GM23338 (cell line): ENCODE measurements at regions not wholly inside any gene's neighbourhood (a gene's known extent, or its start where the extent isn't known, plus 50 kb on each side); places are given as distances from the start of the nearest gene placed in this dataset.

ENCODE experiments used
- ATAC-seq: fragments of 200-7000 bp; cut with Tn5 transposase; 3 replicates; pipeline ENCODE4 v1.9.1; 2020
- DNase-seq: peaks from one replicate; pipeline ENCODE4 v3.0.0-alpha.2; 2015; ENCODE audit warnings: low spot score
- H2AFZ ChIP-seq: fragments of 200-600 bp; sonication (generic); 2 replicates; pipeline ENCODE4 v1.8.0; 2016; ENCODE audit warnings: antibody characterized with exemption, mild to moderate bottlenecking, moderate library complexity
- H3F3A ChIP-seq: fragments of 200-600 bp; sonication (generic); replicated peaks from 2 replicates; pipeline ENCODE4 v1.8.0; 2017; ENCODE audit warnings: antibody characterized with exemption, mixed run types, low read depth
- H3K27ac ChIP-seq: fragments of 200-600 bp; sonication (generic); 2 replicates; pipeline ENCODE4 v1.6.1; 2016; ENCODE audit warnings: low read depth
- H3K27me3 ChIP-seq: fragments of 200-600 bp; sonication (generic); 2 replicates; pipeline ENCODE4 v1.8.0; 2016; ENCODE audit warnings: mild to moderate bottlenecking, mixed run types, moderate library complexity; ENCODE audit not compliant: insufficient read depth
- H3K36me3 ChIP-seq: fragments of 200-600 bp; sonication (generic); 2 replicates; pipeline ENCODE4 v1.8.0; 2016; ENCODE audit warnings: mild to moderate bottlenecking; ENCODE audit not compliant: insufficient read depth
- H3K4me1 ChIP-seq: fragments of 200-600 bp; sonication (generic); 2 replicates; pipeline ENCODE4 v1.8.0; 2016; ENCODE audit warnings: mild to moderate bottlenecking, moderate library complexity; ENCODE audit not compliant: insufficient read depth
- H3K4me2 ChIP-seq: fragments of 200-600 bp; sonication (generic); 2 replicates; pipeline ENCODE4 v1.7.1; 2017; ENCODE audit warnings: mixed run types
- H3K4me3 ChIP-seq: fragments of 200-600 bp; sonication (generic); 2 replicates; pipeline ENCODE4 v1.6.1; 2016; ENCODE audit warnings: mixed run types
- H3K79me2 ChIP-seq: fragments of 200-600 bp; sonication (generic); replicated peaks from 2 replicates; pipeline ENCODE4 v1.8.0; 2017; ENCODE audit warnings: mild to moderate bottlenecking; ENCODE audit not compliant: insufficient read depth
- H3K9me2 ChIP-seq: fragments of 200-600 bp; sonication (generic); 2 replicates; pipeline ENCODE4 v1.8.0; 2017; ENCODE audit not compliant: insufficient read depth
- H4K20me1 ChIP-seq: fragments of 200-600 bp; sonication (generic); replicated peaks from 2 replicates; pipeline ENCODE4 v1.8.0; 2017; ENCODE audit warnings: mild to moderate bottlenecking; ENCODE audit not compliant: insufficient read depth
- H3K27ac Mint-ChIP-seq: 2 replicates; pipeline ENCODE4 v1.8.0; 2020; ENCODE audit warnings: inconsistent platforms, mild to moderate bottlenecking, moderate library complexity, mixed read lengths
- H3K27me3 Mint-ChIP-seq: 3 replicates; pipeline ENCODE4 v1.8.0; 2022; ENCODE audit warnings: low read depth, mild to moderate bottlenecking, moderate library complexity, mixed read lengths, inconsistent platforms; ENCODE audit not compliant: insufficient read depth, poor library complexity
- H3K36me3 Mint-ChIP-seq: 3 replicates; pipeline ENCODE4 v1.8.0; 2021; ENCODE audit warnings: low read depth, mild to moderate bottlenecking, inconsistent platforms, moderate library complexity, mixed read lengths
- H3K4me1 Mint-ChIP-seq: 3 replicates; pipeline ENCODE4 v1.8.0; 2020; ENCODE audit warnings: mild to moderate bottlenecking, inconsistent platforms, mixed read lengths
- H3K4me3 Mint-ChIP-seq: 3 replicates; pipeline ENCODE4 v1.8.0; 2021; ENCODE audit warnings: moderate library complexity, mild to moderate bottlenecking, inconsistent platforms, mixed read lengths
- H3K9me3 Mint-ChIP-seq: 3 replicates; pipeline ENCODE4 v1.8.0; 2020; ENCODE audit warnings: moderate library complexity, mild to moderate bottlenecking, inconsistent platforms, mixed read lengths
- CREB1 ChIP-seq: fragments of 250-450 bp; sonication (Bioruptor Pico); IDR thresholded peaks from 2 replicates; pipeline ENCODE4 v1.5.0; 2020; ENCODE audit warnings: low read depth, mild to moderate bottlenecking, moderate library complexity
- CTCF ChIP-seq, 2 experiments: fragments of 200-600 bp in 1 of 2; sonication (generic) in 1 of 2; conservative IDR thresholded peaks; 2 replicates each; pipeline versions ENCODE4 v1.5.1 to v1.6.1; 2016 to 2017; ENCODE audit warnings: antibody characterized with exemption in 2 of 2, low read depth in 2 of 2, mild to moderate bottlenecking in 2 of 2, moderate library complexity in 1 of 2
- EZH2 ChIP-seq: fragments of 200-600 bp; sonication (generic); IDR thresholded peaks from one replicate; pipeline ENCODE4 v1.8.0; 2017; ENCODE audit warnings: antibody characterized with exemption, mild to moderate bottlenecking, low read depth; ENCODE audit not compliant: unreplicated experiment
- JUNB ChIP-seq: IDR thresholded peaks from one replicate; pipeline ENCODE4 v1.6.1; 2016; ENCODE audit warnings: antibody characterized with exemption; ENCODE audit not compliant: unreplicated experiment
- REST ChIP-seq: IDR thresholded peaks from one replicate; pipeline ENCODE4 v1.6.1; 2018; ENCODE audit warnings: antibody characterized with exemption; ENCODE audit not compliant: unreplicated experiment
- ZNF331 ChIP-seq: fragments of 250-450 bp; sonication (Bioruptor Pico); IDR thresholded peaks from 2 replicates; pipeline ENCODE4 v1.5.0; 2020; ENCODE audit warnings: low read depth, mild to moderate bottlenecking, moderate library complexity

- no peaks in the 10 kb centered on the region for H3F3A ChIP-seq
- no peaks in the 10 kb centered on the region for H3K36me3 ChIP-seq
- H3K27me3 ChIP-seq: no peaks in the 10 kb centered on the region
Observed at GRCh38 chr6:40876336-40876735, 162.7 kb downstream of the UNC5CL start.

More at GRCh38 chr6:40876336-40876735, 162.7 kb downstream of the UNC5CL start:
- H3K4me3 ChIP-seq: no peak overlapping the region
- DNase-seq: no peak
- no peak overlapping the region for H3K27ac ChIP-seq
- no peak for TF ChIP-seq EZH2
- no peak for TF ChIP-seq REST
- no peak for TF ChIP-seq JUNB
- no peak for TF ChIP-seq CREB1 (CRISPR knock-in tag)
- TF ChIP-seq CTCF (conservative IDR thresholded peaks at IDR 0.05; ENCODE audit: low read depth in 2 of 2): no peak
- TF ChIP-seq ZNF331 (CRISPR knock-in tag): no peak
- H2AFZ ChIP-seq: no peak overlapping the region
- H3K4me3 Mint-ChIP-seq: no peak overlapping the region
- H4K20me1 ChIP-seq: no peaks in the 10 kb centered on the region
- H3K9me2 ChIP-seq: 0 out of 2 replicates have a peak, but pooled peaks cover 3% of the 10 kb centered on the region
- no peaks in the 10 kb centered on the region for H3K4me1 ChIP-seq
- no peak for ATAC-seq
- peaks cover 13% of the 10 kb centered on the region for H3K9me3 Mint-ChIP-seq
- no peak overlapping the region for H3K27ac Mint-ChIP-seq
- H3K27me3 Mint-ChIP-seq: peaks cover 2% of the 10 kb centered on the region
- H3K4me2 ChIP-seq: no peak overlapping the region
- H3K79me2 ChIP-seq: no peaks in the 10 kb centered on the region
- 0 out of 3 replicates have a peak, but pooled peaks cover 3% of the 10 kb centered on the region for H3K36me3 Mint-ChIP-seq
- no peaks in the 10 kb centered on the region for H3K4me1 Mint-ChIP-seq
